Heart left ventricle (tissue), 13 donors: ENCODE measurements at regions not wholly inside any gene's neighbourhood (a gene's known extent, or its start where the extent isn't known, plus 50 kb on each side); places are given as distances from the start of the nearest gene placed in this dataset.

Experiments
- POLR2A ChIP-seq, 2 donors: fragments of 450-650 bp; IDR thresholded peaks; one replicate each; pipeline ENCODE4 v1.6.1; 2017; ENCODE audit warnings: antibody characterized with exemption in 2 of 2, mild to moderate bottlenecking in 2 of 2, moderate library complexity in 2 of 2
- TF ChIP-seq, protein P1 (sequence below), 12 donors: fragments of 200-600 bp; sonication (generic) in 4 of 12; IDR thresholded peaks; one replicate each; pipeline versions ENCODE4 v1.5.0 to v1.8.0; 2018 to 2022; ENCODE audit warnings: antibody characterized with exemption in 12 of 12, mild to moderate bottlenecking in 5 of 12
- donor health status: ischemic (EF 13 %, LVEDD 7.1; RV severe dilation, severe dysfunction).
- donor health status: DM: no; HTN: yes; CAD: no.
- donor health status: DM: no; HTN: no; CAD: no.
- donor health status: ischemic (EF 25% LVEDD 6.9; RV normal size, moderate dysfunction).
- donor health status: ischemic (EF 25% LVEDD 5.7; RV mildly dilated, moderate dysfunction).
- donor health status: ischemic (EF 35%, LVEDD 5.7; RV mildly dilated, moderate dysfunction).
- donor health status: nonischemic (EF 11% LVEDD 7.7; RV severe dilation, severe dysfunction).
- donor health status: DM: yes; HTN: yes; CAD: no.
- donor health status: PGD.
- donor health status: ischemic (EF 29% LVEDD 5.4; RV normal size, mild dysfunction).
- donor health status: nonischemic (EF 23%, LVEDD 6.1; RV moderate dilation, normal function).

DNA sequence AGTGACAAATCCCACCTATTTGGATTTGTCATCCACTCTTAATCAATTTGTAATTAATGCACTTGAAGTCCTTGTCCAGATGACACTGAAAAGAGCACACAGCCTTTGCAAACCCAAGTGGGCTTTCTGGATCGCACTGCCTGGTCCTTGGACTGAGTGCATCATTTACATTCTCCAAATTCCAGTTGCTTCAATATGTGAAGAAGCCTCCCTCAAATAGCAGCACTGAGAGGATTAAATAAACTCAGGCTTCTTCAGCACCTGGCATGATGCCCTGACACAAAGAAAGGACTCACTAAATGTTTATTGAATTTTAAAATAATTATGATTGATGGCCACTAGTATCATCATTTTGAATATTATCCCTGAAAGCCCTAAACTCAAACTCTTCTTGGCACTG, 496.5 kb downstream of the VRK1 start:
- TF ChIP-seq, protein P1, sequence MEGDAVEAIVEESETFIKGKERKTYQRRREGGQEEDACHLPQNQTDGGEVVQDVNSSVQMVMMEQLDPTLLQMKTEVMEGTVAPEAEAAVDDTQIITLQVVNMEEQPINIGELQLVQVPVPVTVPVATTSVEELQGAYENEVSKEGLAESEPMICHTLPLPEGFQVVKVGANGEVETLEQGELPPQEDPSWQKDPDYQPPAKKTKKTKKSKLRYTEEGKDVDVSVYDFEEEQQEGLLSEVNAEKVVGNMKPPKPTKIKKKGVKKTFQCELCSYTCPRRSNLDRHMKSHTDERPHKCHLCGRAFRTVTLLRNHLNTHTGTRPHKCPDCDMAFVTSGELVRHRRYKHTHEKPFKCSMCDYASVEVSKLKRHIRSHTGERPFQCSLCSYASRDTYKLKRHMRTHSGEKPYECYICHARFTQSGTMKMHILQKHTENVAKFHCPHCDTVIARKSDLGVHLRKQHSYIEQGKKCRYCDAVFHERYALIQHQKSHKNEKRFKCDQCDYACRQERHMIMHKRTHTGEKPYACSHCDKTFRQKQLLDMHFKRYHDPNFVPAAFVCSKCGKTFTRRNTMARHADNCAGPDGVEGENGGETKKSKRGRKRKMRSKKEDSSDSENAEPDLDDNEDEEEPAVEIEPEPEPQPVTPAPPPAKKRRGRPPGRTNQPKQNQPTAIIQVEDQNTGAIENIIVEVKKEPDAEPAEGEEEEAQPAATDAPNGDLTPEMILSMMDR (IDR thresholded peaks at IDR 0.05), result no peak
- TF ChIP-seq POLR2A (IDR thresholded peaks at IDR 0.05), result no peak
